ENCODE measurements at regions not wholly inside any gene's neighbourhood (a gene's known extent, or its start where the extent isn't known, plus 50 kb on each side); places are given as distances from the start of the nearest gene placed in this dataset.

- TF ChIP-seq RARB (CRISPR knock-in tag; IDR thresholded peaks at IDR 0.05) (no peak), ZNF565 (CRISPR knock-in tag; conservative IDR thresholded peaks at IDR 0.05; ENCODE audit: low read depth) (no peak), PPARA (CRISPR knock-in tag; IDR thresholded peaks at IDR 0.05; ENCODE audit: borderline replicate concordance) (no peak), ZNF8 (CRISPR knock-in tag; IDR thresholded peaks at IDR 0.05) (no peak), ZC3H10 (CRISPR knock-in tag; IDR thresholded peaks at IDR 0.05) (no peak), ZFP30 (CRISPR knock-in tag; IDR thresholded peaks at IDR 0.05) (no peak), CSRNP3 (CRISPR knock-in tag; IDR thresholded peaks at IDR 0.05) (no peak), SNAI2 (CRISPR knock-in tag; IDR thresholded peaks at IDR 0.05) (no peak), TCF4 (CRISPR knock-in tag; IDR thresholded peaks at IDR 0.05; ENCODE audit: borderline replicate concordance) (no peak)
- no peak for ATAC-seq
Observed at GRCh38 chr5:169394371-169394770, 93.4 kb upstream of the SLIT3 start.

GRCh38 chr5:169393907-169394306, 93.0 kb upstream of the SLIT3 start:
- TF ChIP-seq ZC3H10 (CRISPR knock-in tag; IDR thresholded peaks at IDR 0.05) (no peak), CREB5 (CRISPR knock-in tag; IDR thresholded peaks at IDR 0.05; ENCODE audit: low read depth) (no peak), CSRNP3 (CRISPR knock-in tag; IDR thresholded peaks at IDR 0.05) (no peak), ZNF70 (CRISPR knock-in tag; IDR thresholded peaks at IDR 0.05) (no peak), CSDC2 (CRISPR knock-in tag; IDR thresholded peaks at IDR 0.05) (no peak), ZNF565 (CRISPR knock-in tag; conservative IDR thresholded peaks at IDR 0.05; ENCODE audit: low read depth) (no peak), GLIS3 (CRISPR knock-in tag; IDR thresholded peaks at IDR 0.05) (no peak), SNAI2 (CRISPR knock-in tag; IDR thresholded peaks at IDR 0.05) (no peak), POU6F1 (CRISPR knock-in tag; IDR thresholded peaks at IDR 0.05; ENCODE audit: borderline replicate concordance, low read depth) (no peak), ZFP30 (CRISPR knock-in tag; IDR thresholded peaks at IDR 0.05) (no peak), ARNTL (CRISPR knock-in tag; IDR thresholded peaks at IDR 0.05; ENCODE audit: borderline replicate concordance, low read depth) (no peak)
- no peak for ATAC-seq

GRCh38 chr5:169390265-169390664, 89.3 kb upstream of the SLIT3 start:
- ATAC-seq, result no peak; the same call in 2 of the 3 replicates
- no peak for TF ChIP-seq TOX (CRISPR knock-in tag; IDR thresholded peaks at IDR 0.05; ENCODE audit: borderline replicate concordance)
- TF ChIP-seq SNAI2 (CRISPR knock-in tag; IDR thresholded peaks at IDR 0.05), result no peak
- no peak for TF ChIP-seq TSHZ2 (CRISPR knock-in tag; IDR thresholded peaks at IDR 0.05)
- no peak for TF ChIP-seq ZFP30 (CRISPR knock-in tag; IDR thresholded peaks at IDR 0.05)
- no peak for TF ChIP-seq PPARA (CRISPR knock-in tag; IDR thresholded peaks at IDR 0.05; ENCODE audit: borderline replicate concordance)
- no peak for TF ChIP-seq ZNF70 (CRISPR knock-in tag; IDR thresholded peaks at IDR 0.05)
- TF ChIP-seq ZNF565 (CRISPR knock-in tag; conservative IDR thresholded peaks at IDR 0.05; ENCODE audit: low read depth), result no peak
- TF ChIP-seq ISL1 (CRISPR knock-in tag; IDR thresholded peaks at IDR 0.05), result no peak

- ATAC-seq, result no peak
- TF ChIP-seq ZFP30 (CRISPR knock-in tag; IDR thresholded peaks at IDR 0.05) (no peak), TOX (CRISPR knock-in tag; IDR thresholded peaks at IDR 0.05; ENCODE audit: borderline replicate concordance) (no peak), ESRRG (CRISPR knock-in tag; IDR thresholded peaks at IDR 0.05) (no peak), CREB5 (CRISPR knock-in tag; IDR thresholded peaks at IDR 0.05; ENCODE audit: low read depth) (no peak), RARB (CRISPR knock-in tag; IDR thresholded peaks at IDR 0.05) (no peak), ZNF8 (CRISPR knock-in tag; IDR thresholded peaks at IDR 0.05) (no peak), TSHZ2 (CRISPR knock-in tag; IDR thresholded peaks at IDR 0.05) (no peak), ISL1 (CRISPR knock-in tag; IDR thresholded peaks at IDR 0.05) (no peak)
Observed at GRCh38 chr5:169389318-169389717, 88.4 kb upstream of the SLIT3 start.
